GM19324 (cell line): ENCODE measurements at regions not wholly inside any gene's neighbourhood (a gene's known extent, or its start where the extent isn't known, plus 50 kb on each side); places are given as distances from the start of the nearest gene placed in this dataset.

Experiments used
- ATAC-seq: cut with Tn5 transposase; IDR thresholded peaks from one replicate; pipeline ENCODE4 v1.9.1; 2021; ENCODE audit warnings: mild to moderate bottlenecking, moderate library complexity; ENCODE audit not compliant: unreplicated experiment, low FRiP score

- no peak for ATAC-seq
These were observed 957.2 kb downstream of the BRD1 start for GRCh38 chr22:48870436-48870835.

DNA sequence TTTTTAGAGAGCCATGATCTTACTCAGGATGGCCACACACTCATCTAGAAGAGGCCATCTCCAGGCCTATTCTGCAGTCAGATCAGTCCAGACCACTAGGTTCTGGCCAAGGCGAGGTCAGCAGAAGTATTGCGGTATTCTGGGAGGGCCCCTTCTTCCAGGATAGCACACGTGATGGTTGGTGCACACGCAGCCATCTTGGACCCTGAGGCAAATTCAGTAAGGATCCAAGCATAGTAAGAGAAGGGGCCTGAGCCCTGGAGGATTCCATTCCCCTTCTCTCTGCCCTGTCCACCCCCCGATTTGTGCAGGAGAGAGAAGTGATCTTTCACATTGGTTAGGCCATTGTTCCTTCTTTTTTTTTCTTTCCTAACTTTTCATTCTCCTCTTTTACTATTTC lies 957.9 kb downstream of the BRD1 start:
- ATAC-seq: no peak

- no peak for ATAC-seq
These were observed 958.5 kb downstream of the BRD1 start for GRCh38 chr22:48869161-48869560.

- no peak for ATAC-seq
These were observed 959.1 kb downstream of the BRD1 start for GRCh38 chr22:48868554-48868953.

DNA sequence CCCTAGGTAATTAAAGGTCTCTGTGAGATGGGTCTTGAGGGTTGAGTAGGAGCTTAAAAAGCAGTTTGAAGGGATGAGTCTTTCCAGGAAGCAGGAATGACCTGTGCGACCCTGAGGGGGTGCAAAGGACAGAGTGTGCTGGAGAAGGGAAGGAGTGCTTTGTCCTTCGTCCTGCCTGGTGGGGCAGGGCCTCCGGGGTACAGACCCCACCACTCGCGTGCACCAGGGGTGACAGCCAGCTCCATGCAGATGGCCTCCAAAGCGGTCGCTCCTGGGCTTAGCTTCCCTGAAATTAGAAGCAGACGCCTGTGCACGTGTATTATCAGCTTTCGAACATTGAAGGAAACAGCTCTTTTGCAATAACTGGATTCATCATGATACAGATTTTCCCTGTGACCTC lies 959.8 kb downstream of the BRD1 start:
- no peak for ATAC-seq

- ATAC-seq: no peak
These were observed 960.6 kb downstream of the BRD1 start for GRCh38 chr22:48866906-48867681.

DNA sequence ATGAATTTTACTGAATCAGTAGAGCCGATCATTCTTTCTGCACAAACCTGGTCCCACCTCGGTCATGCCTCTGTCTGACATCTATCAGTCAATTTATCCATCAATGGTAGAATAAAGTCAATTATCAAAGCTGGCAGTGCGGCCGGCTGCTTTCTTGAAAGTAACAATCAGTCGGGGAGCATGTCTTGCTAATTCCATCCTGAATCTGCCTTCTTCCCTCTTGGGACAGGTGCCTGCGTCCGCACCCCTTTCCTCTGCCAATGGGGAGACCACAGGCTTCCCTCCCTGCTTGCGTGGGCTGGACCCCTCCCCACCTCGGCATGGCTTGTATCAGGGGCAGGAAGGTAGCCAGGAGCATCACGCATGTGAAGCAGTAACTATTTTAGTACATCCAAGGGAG lies 962.9 kb downstream of the BRD1 start:
- ATAC-seq: no peak

DNA sequence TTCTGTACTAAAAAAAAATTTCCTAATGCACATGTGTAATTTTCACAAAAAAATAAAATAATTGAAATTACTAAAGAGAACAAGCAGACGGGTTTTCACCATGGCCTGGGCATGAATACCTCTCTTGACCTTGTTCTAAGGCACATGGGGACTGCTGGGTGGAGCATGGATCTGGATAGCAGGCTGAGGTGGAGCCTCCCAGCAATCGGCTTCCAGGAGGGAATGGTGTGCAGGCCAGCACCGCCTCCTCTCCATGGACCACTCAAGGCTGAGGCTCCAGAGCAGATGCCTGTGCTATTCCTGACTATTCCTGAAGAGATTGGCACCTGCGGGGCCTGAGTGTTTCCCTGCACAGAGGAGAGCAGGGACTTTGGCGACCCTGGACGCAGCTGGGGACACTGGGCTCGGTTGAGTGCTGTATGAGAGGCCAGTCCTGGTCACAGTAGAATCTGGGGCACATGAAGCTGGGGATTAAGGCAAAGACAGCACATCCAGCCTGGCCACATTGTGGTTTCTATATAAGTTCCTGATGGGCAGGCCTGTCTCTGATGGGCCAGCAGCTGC lies 963.6 kb downstream of the BRD1 start:
- no peak for ATAC-seq

DNA sequence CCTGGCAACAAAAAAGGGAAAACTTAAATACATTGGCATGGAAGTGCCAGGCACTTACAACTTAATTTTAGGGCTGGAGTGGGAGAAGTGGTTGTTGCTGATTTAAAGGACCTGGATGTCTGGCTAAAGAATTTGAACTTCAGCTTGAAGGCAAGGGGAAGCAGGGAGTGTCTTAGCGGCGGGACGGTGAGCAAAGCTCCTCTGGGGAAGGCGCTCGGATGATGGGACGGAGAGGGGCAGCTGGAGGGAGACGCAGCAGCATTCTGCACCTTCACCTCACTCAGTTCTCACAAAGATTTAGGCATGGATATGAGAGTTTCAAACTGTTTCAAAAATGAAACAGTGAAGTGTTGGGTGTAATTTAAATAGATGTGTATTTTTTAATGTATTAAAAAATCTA lies 967.1 kb downstream of the BRD1 start:
- no peak for ATAC-seq

GRCh38 chr22:48858856-48859255 lies 968.8 kb downstream of the BRD1 start:
- ATAC-seq: no peak

DNA sequence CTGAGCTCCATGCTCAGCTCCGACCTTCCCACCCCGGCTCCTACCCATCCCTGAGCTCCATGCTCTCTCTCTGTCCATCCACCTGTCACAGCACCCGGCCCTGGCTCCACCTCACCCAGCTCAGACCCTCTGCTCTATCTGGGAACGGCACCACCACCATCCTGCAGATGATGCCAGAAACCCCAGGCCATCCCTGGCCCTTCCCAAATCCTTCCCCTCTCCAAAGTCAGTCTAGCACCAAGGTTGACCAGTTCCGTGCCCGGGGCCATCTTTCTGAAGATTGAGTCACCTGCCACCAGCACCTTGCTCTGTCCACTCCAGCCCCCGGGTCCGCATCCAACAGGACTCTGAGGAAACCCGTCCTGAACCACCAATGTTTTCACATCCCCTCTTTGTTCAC lies 969.6 kb downstream of the BRD1 start:
- no peak for ATAC-seq

GRCh38 chr22:48857202-48857805 lies 970.4 kb downstream of the BRD1 start:
- no peak for ATAC-seq

GRCh38 chr22:48856308-48856615 lies 971.4 kb downstream of the BRD1 start:
- ATAC-seq: no peak

- ATAC-seq: no peak
These were observed 971.9 kb downstream of the BRD1 start for GRCh38 chr22:48855593-48856307.

GRCh38 chr22:48855013-48855412 lies 972.7 kb downstream of the BRD1 start:
- ATAC-seq: no peak

DNA sequence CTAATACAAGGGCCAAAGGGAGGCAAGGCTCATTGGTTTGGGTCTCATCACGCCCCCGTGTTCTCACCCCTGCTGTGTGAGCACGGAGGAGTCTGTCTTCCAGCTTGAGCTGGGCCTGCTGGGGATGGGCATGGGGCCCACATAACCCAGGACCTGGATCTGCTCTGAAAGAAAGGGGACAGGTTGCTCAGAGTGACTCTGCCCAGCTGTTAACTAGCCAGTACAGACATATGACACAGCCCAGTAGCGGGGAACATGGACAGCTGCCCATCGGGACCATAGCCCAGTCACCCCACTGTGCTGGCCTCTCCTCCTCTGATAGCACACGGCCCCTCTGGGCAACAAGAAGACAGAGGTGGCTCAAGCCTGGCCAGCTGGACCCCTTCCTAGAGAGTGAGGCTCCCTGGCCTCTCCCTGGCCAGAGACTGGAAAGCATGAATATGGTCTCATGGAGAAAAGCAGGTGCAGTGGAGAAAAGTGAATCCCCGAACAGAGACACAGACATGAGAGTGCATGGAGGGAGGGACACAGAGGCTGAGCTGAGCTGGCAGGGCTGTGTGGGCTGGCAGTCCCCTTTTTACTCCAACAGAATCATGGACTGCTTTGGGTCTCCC lies 973.9 kb downstream of the BRD1 start:
- ATAC-seq: no peak

- no peak for ATAC-seq
These were observed 975.6 kb downstream of the BRD1 start for GRCh38 chr22:48851933-48852549.

- no peak for ATAC-seq
These were observed 976.9 kb downstream of the BRD1 start for GRCh38 chr22:48850658-48851287.

GRCh38 chr22:48849963-48850657 lies 977.6 kb downstream of the BRD1 start:
- ATAC-seq: no peak
